DND-41 (cell line): ENCODE measurements at regions not wholly inside any gene's neighbourhood (a gene's known extent, or its start where the extent isn't known, plus 50 kb on each side); places are given as distances from the start of the nearest gene placed in this dataset.

Source experiments
- ATAC-seq: fragments of 200-7000 bp; cut with Tn5 transposase; 3 replicates; pipeline ENCODE4 v1.9.1; 2021; ENCODE audit warnings: low read depth; ENCODE audit not compliant: insufficient read depth
- DNase-seq: peaks from one replicate; pipeline ENCODE4 v3.0.0-alpha.2; 2020
- H2AFZ ChIP-seq: 2 replicates; pipeline ENCODE4 v1.6.0; 2012; ENCODE audit warnings: low read depth, low read length
- H3K27ac ChIP-seq: 2 replicates; pipeline ENCODE4 v1.5.1; 2012; ENCODE audit warnings: low read length, inconsistent platforms
- H3K27me3 ChIP-seq: fragments of 200-600 bp; sonication (generic); 2 replicates; pipeline ENCODE4 v1.6.0; 2012; ENCODE audit warnings: low read length, mild to moderate bottlenecking, inconsistent platforms; ENCODE audit not compliant: insufficient read depth, poor library complexity
- H3K36me3 ChIP-seq: 2 replicates; pipeline ENCODE4 v1.5.1; 2012; ENCODE audit warnings: low read length, inconsistent platforms; ENCODE audit not compliant: insufficient read depth
- H3K4me1 ChIP-seq: 2 replicates; pipeline ENCODE4 v1.5.1; 2012; ENCODE audit warnings: mild to moderate bottlenecking, low read length; ENCODE audit not compliant: insufficient read depth
- H3K4me2 ChIP-seq: 2 replicates; pipeline ENCODE4 v1.6.0; 2012; ENCODE audit warnings: mild to moderate bottlenecking, moderate library complexity, low read length, inconsistent platforms; ENCODE audit not compliant: insufficient read depth
- H3K4me3 ChIP-seq, 2 experiments: fragments of 200-600 bp in 1 of 2; shearing (Covaris generic) in 1 of 2; 2 replicates each; pipeline ENCODE4 v1.5.1; 2012 to 2016; ENCODE audit warnings: inconsistent platforms in 2 of 2, low read length in 2 of 2, mild to moderate bottlenecking in 2 of 2, low read depth in 1 of 2, moderate library complexity in 1 of 2
- H3K79me2 ChIP-seq: 2 replicates; pipeline ENCODE4 v1.6.0; 2012; ENCODE audit warnings: low read length, inconsistent platforms; ENCODE audit not compliant: insufficient read depth
- H3K9ac ChIP-seq: 2 replicates; pipeline ENCODE4 v1.6.0; 2012; ENCODE audit warnings: low read depth, mild to moderate bottlenecking, inconsistent platforms, low read length, moderate library complexity
- H3K9me3 ChIP-seq: 2 replicates; pipeline ENCODE4 v1.5.1; 2012; ENCODE audit warnings: low read length, moderate library complexity, mild to moderate bottlenecking, inconsistent platforms; ENCODE audit not compliant: insufficient read depth, severe bottlenecking
- H4K20me1 ChIP-seq: 2 replicates; pipeline ENCODE4 v1.6.0; 2012; ENCODE audit warnings: low read length; ENCODE audit not compliant: insufficient read depth
- EZH2 ChIP-seq: IDR thresholded peaks from 3 replicates; pipeline ENCODE4 v1.6.1; 2012; ENCODE audit warnings: borderline replicate concordance, low read depth, mild to moderate bottlenecking, moderate library complexity, low read length, inconsistent platforms; ENCODE audit not compliant: severe bottlenecking
- TF ChIP-seq, protein P1 (sequence below): IDR thresholded peaks from 2 replicates; pipeline ENCODE4 v1.5.1; 2012; ENCODE audit warnings: borderline replicate concordance, low read length, moderate library complexity, mild to moderate bottlenecking; ENCODE audit not compliant: poor library complexity, severe bottlenecking; ENCODE audit errors: extremely low read depth

DNA sequence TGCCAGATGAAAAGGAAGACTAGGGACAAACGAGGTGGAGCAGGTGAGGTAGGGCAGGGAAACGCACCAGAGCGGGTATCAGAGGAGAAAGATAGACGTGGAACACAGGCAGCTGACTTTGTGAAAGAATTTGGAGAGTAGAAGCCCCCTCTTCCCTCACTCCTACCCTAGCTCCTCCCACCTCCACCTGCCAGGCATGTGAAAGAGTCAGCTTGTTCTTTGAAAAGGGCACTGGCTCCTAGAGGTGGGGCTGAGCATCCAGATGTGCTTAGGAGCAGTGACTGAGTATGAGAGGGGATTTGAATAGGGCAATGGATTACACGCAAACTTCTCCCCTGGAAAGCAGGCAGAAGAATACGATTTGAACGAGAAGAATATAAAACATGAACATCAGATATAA is 174.2 kb upstream of the INHBA start:
- H3K4me3 ChIP-seq = no peak overlapping the region
- no peak overlapping the region for H2AFZ ChIP-seq
- no peak overlapping the region for H3K4me2 ChIP-seq
- H3K27me3 ChIP-seq = peaks cover 7% of the 10 kb centered on the region
- H3K9ac ChIP-seq = no peak overlapping the region
- no peaks in the 10 kb centered on the region for H4K20me1 ChIP-seq
- H3K4me1 ChIP-seq = no peaks in the 10 kb centered on the region
- H3K36me3 ChIP-seq = no peaks in the 10 kb centered on the region
- ATAC-seq (no peak), DNase-seq (no peak)
- H3K27ac ChIP-seq = no peak overlapping the region
- no peaks in the 10 kb centered on the region for H3K79me2 ChIP-seq
- TF ChIP-seq, protein P1, sequence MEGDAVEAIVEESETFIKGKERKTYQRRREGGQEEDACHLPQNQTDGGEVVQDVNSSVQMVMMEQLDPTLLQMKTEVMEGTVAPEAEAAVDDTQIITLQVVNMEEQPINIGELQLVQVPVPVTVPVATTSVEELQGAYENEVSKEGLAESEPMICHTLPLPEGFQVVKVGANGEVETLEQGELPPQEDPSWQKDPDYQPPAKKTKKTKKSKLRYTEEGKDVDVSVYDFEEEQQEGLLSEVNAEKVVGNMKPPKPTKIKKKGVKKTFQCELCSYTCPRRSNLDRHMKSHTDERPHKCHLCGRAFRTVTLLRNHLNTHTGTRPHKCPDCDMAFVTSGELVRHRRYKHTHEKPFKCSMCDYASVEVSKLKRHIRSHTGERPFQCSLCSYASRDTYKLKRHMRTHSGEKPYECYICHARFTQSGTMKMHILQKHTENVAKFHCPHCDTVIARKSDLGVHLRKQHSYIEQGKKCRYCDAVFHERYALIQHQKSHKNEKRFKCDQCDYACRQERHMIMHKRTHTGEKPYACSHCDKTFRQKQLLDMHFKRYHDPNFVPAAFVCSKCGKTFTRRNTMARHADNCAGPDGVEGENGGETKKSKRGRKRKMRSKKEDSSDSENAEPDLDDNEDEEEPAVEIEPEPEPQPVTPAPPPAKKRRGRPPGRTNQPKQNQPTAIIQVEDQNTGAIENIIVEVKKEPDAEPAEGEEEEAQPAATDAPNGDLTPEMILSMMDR = no peak
- no peak for TF ChIP-seq EZH2
- H3K9me3 ChIP-seq = no peaks in the 10 kb centered on the region

- DNase-seq (no peak), ATAC-seq (no peak)
- Histone ChIP-seq H4K20me1 (no peaks in the 10 kb centered on the region), H3K4me2 (no peak overlapping the region), H3K4me3 (no peak overlapping the region), H3K9me3 (no peaks in the 10 kb centered on the region), H3K27ac (no peak overlapping the region), H3K4me1 (no peaks in the 10 kb centered on the region), H3K9ac (no peak overlapping the region), H3K27me3 (peaks cover 5% of the 10 kb centered on the region), H3K79me2 (no peaks in the 10 kb centered on the region), H2AFZ (no peak overlapping the region), H3K36me3 (no peaks in the 10 kb centered on the region)
- TF ChIP-seq, protein P1 = no peak
- no peak for TF ChIP-seq EZH2
These were observed 172.6 kb upstream of the INHBA start for GRCh38 chr7:41875513-41875912.

GRCh38 chr7:41874201-41874785 is 171.4 kb upstream of the INHBA start:
- H4K20me1 ChIP-seq = no peaks in the 10 kb centered on the region
- no peak for DNase-seq
- no peaks in the 10 kb centered on the region for H3K79me2 ChIP-seq
- H3K36me3 ChIP-seq = no peaks in the 10 kb centered on the region
- H3K27me3 ChIP-seq = peaks cover 5% of the 10 kb centered on the region
- ATAC-seq = no peak
- H3K4me3 ChIP-seq = no peak overlapping the region
- TF ChIP-seq, protein P1 = no peak
- TF ChIP-seq EZH2 = no peak
- no peak overlapping the region for H3K27ac ChIP-seq
- H3K4me2 ChIP-seq = no peak overlapping the region
- H3K9ac ChIP-seq = no peak overlapping the region
- H2AFZ ChIP-seq = no peak overlapping the region
- H3K4me1 ChIP-seq = no peaks in the 10 kb centered on the region
- no peaks in the 10 kb centered on the region for H3K9me3 ChIP-seq

DNA sequence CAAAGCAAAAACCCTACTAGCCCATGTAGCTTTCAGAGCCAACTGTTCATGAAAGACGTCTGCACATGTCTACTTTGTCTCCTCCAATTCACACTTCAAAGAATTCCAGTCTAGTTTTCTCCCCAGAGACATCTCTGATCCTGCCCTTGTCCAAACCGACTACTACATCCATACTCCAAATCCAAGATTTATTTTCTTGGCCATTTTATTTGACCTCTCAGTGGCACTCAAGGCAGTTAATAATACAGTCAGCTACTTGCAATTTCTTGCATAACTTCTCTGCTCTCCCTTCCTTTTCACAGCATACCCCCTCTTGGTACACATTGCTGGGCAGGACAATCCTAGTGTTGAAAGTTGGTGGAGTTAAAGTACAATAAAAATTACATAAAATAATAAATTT is 170.9 kb upstream of the INHBA start:
- ATAC-seq = no peak
- no peaks in the 10 kb centered on the region for H3K4me1 ChIP-seq

More for the DNA sequence above, 170.9 kb upstream of the INHBA start:
- no peak overlapping the region for H3K27ac ChIP-seq
- no peak overlapping the region for H3K4me2 ChIP-seq
- H3K9me3 ChIP-seq = no peaks in the 10 kb centered on the region
- no peak overlapping the region for H3K9ac ChIP-seq
- no peak overlapping the region for H3K4me3 ChIP-seq
- TF ChIP-seq, protein P1 = no peak
- TF ChIP-seq EZH2 = no peak
- DNase-seq = no peak
- H3K36me3 ChIP-seq = no peaks in the 10 kb centered on the region
- no peak overlapping the region for H2AFZ ChIP-seq
- H4K20me1 ChIP-seq = no peaks in the 10 kb centered on the region
- H3K79me2 ChIP-seq = no peaks in the 10 kb centered on the region
- H3K27me3 ChIP-seq = peaks cover 5% of the 10 kb centered on the region
